Loucy (cell line): ENCODE measurements at regions not wholly inside any gene's neighbourhood (a gene's known extent, or its start where the extent isn't known, plus 50 kb on each side); places are given as distances from the start of the nearest gene placed in this dataset.

Experiments used
- EZH2phosphoT487 ChIP-seq: fragments of 200-600 bp; IDR thresholded peaks from 2 replicates; pipeline ENCODE4 v1.6.1; 2018; ENCODE audit warnings: antibody characterized with exemption, mild to moderate bottlenecking, moderate library complexity, borderline replicate concordance
- TF ChIP-seq, protein P1 (sequence below): fragments of 200-600 bp; sonication (generic); conservative IDR thresholded peaks from 2 replicates; pipeline ENCODE4 v1.5.1; 2014; ENCODE audit warnings: mild to moderate bottlenecking, antibody characterized with exemption, low read length

DNA sequence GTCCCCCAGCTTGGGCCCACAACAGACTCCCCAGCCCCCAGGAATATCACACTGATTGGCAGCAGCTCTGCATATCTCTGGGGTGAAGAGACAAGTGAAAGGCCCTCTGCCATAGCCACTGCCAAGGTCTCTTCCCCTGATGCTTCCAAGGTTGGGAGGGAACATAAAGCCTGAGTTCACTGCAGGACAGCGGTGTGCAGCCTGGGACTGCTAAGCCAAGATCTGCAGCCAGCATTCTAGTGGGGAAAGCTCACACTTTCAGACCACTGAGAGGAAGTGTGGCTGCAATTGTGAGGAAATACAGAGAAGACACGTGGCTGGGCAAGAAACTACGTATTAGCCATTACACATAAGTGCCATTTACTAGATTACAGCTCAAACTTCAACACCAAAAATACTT lies 100.7 kb downstream of the MAIP1 start:
- TF ChIP-seq, protein P1, sequence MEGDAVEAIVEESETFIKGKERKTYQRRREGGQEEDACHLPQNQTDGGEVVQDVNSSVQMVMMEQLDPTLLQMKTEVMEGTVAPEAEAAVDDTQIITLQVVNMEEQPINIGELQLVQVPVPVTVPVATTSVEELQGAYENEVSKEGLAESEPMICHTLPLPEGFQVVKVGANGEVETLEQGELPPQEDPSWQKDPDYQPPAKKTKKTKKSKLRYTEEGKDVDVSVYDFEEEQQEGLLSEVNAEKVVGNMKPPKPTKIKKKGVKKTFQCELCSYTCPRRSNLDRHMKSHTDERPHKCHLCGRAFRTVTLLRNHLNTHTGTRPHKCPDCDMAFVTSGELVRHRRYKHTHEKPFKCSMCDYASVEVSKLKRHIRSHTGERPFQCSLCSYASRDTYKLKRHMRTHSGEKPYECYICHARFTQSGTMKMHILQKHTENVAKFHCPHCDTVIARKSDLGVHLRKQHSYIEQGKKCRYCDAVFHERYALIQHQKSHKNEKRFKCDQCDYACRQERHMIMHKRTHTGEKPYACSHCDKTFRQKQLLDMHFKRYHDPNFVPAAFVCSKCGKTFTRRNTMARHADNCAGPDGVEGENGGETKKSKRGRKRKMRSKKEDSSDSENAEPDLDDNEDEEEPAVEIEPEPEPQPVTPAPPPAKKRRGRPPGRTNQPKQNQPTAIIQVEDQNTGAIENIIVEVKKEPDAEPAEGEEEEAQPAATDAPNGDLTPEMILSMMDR, result no peak
- TF ChIP-seq EZH2phosphoT487, result no peak
